Sigmoid colon (tissue), 6 donors: ENCODE measurements at regions not wholly inside any gene's neighbourhood (a gene's known extent, or its start where the extent isn't known, plus 50 kb on each side); places are given as distances from the start of the nearest gene placed in this dataset.
"Not testable (repeated sequence)": the region's sequence is repeated elsewhere in the genome, so short reads cannot be mapped to it uniquely, and the experiment has no call there.

ENCODE experiments used
- DNase-seq: peaks from one replicate; pipeline ENCODE4 v3.0.0-alpha.2; 2019
- H3K27ac ChIP-seq, 4 donors: fragments of 200-600 bp; sonication (generic); one replicate each; pipeline ENCODE4 v1.5.1; 2016 to 2019; ENCODE audit warnings: mild to moderate bottlenecking in 1 of 4
- H3K27me3 ChIP-seq, 3 donors: fragments of 200-600 bp; sonication (generic); one replicate each; pipeline ENCODE4 v1.5.1; 2019; ENCODE audit warnings: mild to moderate bottlenecking in 1 of 3
- H3K36me3 ChIP-seq, 4 donors: fragments of 200-600 bp; sonication (generic); one replicate each; pipeline ENCODE4 v1.5.1; 2016 to 2019
- H3K4me1 ChIP-seq, 4 donors: fragments of 200-600 bp; sonication (generic); one replicate each; pipeline ENCODE4 v1.5.1; 2017 to 2019
- H3K4me3 ChIP-seq, 4 donors: fragments of 200-600 bp; sonication (generic); one replicate each; pipeline ENCODE4 v1.5.1; 2017 to 2019; ENCODE audit warnings: mild to moderate bottlenecking in 2 of 4, moderate library complexity in 1 of 4
- H3K9me3 ChIP-seq, 4 donors: fragments of 200-600 bp in 3 of 4; sonication (generic) in 3 of 4; one replicate each; pipeline versions ENCODE4 v1.5.1 to v1.6.1; 2013 to 2019
- EP300 ChIP-seq, 4 donors: sonication (generic); formaldehyde crosslinking; IDR thresholded peaks; one replicate each; pipeline ENCODE4 v1.6.1; 2017; ENCODE audit warnings: antibody characterized with exemption in 4 of 4
- POLR2A ChIP-seq, 2 donors: fragments of 450-650 bp; IDR thresholded peaks; one replicate each; pipeline ENCODE4 v1.6.1; 2016; ENCODE audit warnings: antibody characterized with exemption in 2 of 2, mild to moderate bottlenecking in 2 of 2, moderate library complexity in 2 of 2
- POLR2AphosphoS5 ChIP-seq, 4 donors: sonication (generic); formaldehyde crosslinking; IDR thresholded peaks; one replicate each; pipeline ENCODE4 v1.6.1; 2017; ENCODE audit warnings: antibody characterized with exemption in 4 of 4
- WGBS, 2 donors: extraction: QIAGEN DNeasy Blood & Tissue Kit; methylation state at CpG; one replicate each; pipeline ENCODE4 v1.1.7; 2013; 5-methylcytosine and 5-hydroxymethylcytosine counted together
- intact Hi-C: fragments of 100-400 bp; cut with DNase I; formaldehyde crosslinking; loops from one replicate; pipeline ENCODE4 v1.15.1; 2023
- TF ChIP-seq, protein P1 (sequence below), 4 experiments: fragments of 450-650 bp in 3 of 4; fragments of 200-600 bp in 1 of 4; IDR thresholded peaks; one replicate each; pipeline ENCODE4 v1.5.1; 2016 to 2019; ENCODE audit warnings: antibody characterized with exemption in 4 of 4, mild to moderate bottlenecking in 3 of 4, moderate library complexity in 2 of 4
- donor health status: healthy with polysubstance abuse.
- donor health status: healthy.

DNA sequence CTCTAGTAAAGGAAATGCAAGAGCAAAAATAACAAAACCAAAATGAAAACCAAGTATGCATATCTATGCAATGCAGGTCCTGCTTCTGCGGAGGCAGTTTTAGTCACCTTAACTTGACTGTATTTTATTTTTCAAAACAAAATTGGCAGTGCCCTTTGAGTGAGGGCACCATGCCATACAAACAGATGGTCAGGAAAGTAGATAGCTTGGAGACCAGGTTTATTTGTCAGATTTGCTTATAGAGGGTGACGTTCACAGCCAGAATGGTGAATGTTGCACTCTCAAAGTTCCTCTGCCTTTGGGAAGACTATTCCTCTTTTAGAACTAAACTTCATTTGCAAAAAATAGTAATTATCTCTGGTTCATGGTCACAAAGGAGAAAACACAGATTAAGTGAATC lies 801.9 kb downstream of the ANKRD7 start:
- H3K36me3 ChIP-seq = no peaks in the 10 kb centered on the region
- no peak overlapping the region for H3K4me3 ChIP-seq
- intact Hi-C loops = no loop called here
- no peaks in the 10 kb centered on the region for H3K4me1 ChIP-seq
- H3K27me3 ChIP-seq = no peaks in the 10 kb centered on the region
- no peak overlapping the region for H3K27ac ChIP-seq
- DNase-seq = no peak
- H3K9me3 ChIP-seq = peaks cover 0 to 3% (median 0%) of the 10 kb centered on the region in 4 donors
- WGBS, 2 donors = 89 to 93% methylated on average over 2 of the region's 2 CpGs
- TF ChIP-seq POLR2A (IDR thresholded peaks at IDR 0.05) (no peak), EP300 (IDR thresholded peaks at IDR 0.05) (no peak)
- TF ChIP-seq, protein P1, sequence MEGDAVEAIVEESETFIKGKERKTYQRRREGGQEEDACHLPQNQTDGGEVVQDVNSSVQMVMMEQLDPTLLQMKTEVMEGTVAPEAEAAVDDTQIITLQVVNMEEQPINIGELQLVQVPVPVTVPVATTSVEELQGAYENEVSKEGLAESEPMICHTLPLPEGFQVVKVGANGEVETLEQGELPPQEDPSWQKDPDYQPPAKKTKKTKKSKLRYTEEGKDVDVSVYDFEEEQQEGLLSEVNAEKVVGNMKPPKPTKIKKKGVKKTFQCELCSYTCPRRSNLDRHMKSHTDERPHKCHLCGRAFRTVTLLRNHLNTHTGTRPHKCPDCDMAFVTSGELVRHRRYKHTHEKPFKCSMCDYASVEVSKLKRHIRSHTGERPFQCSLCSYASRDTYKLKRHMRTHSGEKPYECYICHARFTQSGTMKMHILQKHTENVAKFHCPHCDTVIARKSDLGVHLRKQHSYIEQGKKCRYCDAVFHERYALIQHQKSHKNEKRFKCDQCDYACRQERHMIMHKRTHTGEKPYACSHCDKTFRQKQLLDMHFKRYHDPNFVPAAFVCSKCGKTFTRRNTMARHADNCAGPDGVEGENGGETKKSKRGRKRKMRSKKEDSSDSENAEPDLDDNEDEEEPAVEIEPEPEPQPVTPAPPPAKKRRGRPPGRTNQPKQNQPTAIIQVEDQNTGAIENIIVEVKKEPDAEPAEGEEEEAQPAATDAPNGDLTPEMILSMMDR (IDR thresholded peaks at IDR 0.05) = no peak

DNA sequence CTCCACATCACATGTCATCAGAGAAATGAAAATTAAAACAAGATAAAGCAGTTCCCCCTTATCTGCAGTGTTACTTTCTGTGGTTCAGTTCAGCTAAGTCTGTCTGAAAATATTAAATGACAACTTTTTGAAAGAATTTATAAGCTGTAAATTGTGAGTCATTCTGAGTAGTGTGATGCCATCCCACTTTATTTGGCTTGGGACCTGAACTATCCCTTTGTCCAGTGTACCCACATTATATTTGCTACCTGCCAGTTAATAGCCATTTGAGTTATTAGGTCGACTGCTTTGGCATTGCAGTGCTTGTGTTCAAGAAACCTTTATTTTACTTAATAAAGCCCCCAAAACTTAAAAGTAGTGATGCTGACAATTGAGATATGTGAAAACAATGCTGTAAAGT lies 804.2 kb downstream of the ANKRD7 start:
- TF ChIP-seq POLR2A (IDR thresholded peaks at IDR 0.05) (no peak), EP300 (IDR thresholded peaks at IDR 0.05) (no peak), POLR2AphosphoS5 (IDR thresholded peaks at IDR 0.05) (no peak)
- TF ChIP-seq, protein P1 (IDR thresholded peaks at IDR 0.05) = no peak
- 26 to 57% methylated on average over 1 of the region's 1 CpG for WGBS, 2 donors
- Histone ChIP-seq H3K27ac (no peak overlapping the region), H3K9me3 (no peaks in the 10 kb centered on the region), H3K4me3 (no peak overlapping the region), H3K27me3 (no peaks in the 10 kb centered on the region), H3K36me3 (no peaks in the 10 kb centered on the region), H3K4me1 (no peaks in the 10 kb centered on the region)
- intact Hi-C loops = no loop called here
- no peak for DNase-seq

DNA sequence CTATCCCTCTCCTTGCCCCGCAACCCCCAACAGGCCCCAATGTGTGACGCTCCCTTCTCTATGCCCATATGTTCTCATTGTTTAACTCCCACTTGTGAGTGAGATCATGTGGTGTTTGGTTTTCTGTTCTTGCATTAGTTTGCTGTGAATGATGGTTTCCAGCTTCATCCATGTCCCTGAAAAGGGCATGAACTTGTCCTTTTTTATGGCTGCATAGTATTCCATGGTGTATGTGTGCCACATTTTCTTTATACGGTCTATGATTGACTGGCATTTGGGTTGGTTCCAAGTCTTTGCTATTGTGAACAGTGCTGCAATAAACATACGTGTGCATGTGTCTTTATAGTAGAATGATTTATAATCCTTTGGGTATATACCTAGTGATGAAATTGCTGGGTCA lies 807.6 kb downstream of the ANKRD7 start:
- H3K9me3 ChIP-seq, intact Hi-C loops, H3K4me1 ChIP-seq, H3K36me3 ChIP-seq, H3K27ac ChIP-seq, DNase-seq, H3K27me3 ChIP-seq, H3K4me3 ChIP-seq: not testable (repeated sequence)
- 79 to 95% methylated on average over 4 of the region's 4 CpGs for WGBS, 2 donors

DNA sequence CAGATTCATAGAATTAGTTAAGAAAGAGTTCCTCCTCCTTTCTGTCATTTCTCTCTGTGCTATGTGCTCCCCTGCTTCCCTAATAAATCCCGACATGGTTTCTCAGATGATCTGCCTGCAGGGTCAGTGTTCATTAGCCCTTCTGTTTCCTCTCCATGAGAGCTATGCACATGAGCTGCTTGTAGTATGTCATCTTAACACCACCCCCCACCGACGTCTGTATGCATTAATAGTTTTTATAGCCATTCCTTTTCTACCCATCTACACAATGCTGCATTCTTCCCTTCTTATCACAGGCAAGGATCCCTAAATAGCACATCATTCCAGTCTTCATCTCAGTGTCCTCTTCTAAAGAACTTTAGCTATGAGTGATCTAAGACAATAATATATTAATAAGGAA lies 809.1 kb downstream of the ANKRD7 start:
- WGBS, 2 donors = 61 to 71% methylated on average over 3 of the region's 3 CpGs
- H3K27ac ChIP-seq = no peak overlapping the region
- TF ChIP-seq, protein P1 (IDR thresholded peaks at IDR 0.05) = no peak
- TF ChIP-seq POLR2A (IDR thresholded peaks at IDR 0.05) = no peak
- no peak for TF ChIP-seq POLR2AphosphoS5 (IDR thresholded peaks at IDR 0.05)
- TF ChIP-seq EP300 (IDR thresholded peaks at IDR 0.05) = no peak

DNA sequence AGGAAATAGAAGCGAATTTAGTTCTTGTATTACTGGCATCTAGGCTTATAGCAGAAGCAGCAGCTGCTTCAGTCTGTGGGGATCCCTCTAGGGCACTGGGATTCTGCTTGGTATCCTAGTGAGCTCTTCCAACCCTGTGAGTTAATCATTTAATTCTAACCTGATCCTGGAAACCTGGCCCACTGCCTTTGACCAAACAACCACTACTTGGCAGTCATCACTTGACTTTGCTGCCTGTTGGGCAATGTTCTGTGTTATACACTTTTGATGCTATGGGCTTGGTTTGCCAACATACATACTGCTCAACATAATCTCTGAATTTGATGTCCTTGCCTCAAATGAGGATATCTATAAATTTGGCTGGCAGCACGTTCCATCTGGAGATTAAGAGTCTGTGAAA lies 813.4 kb downstream of the ANKRD7 start:
- no peak for DNase-seq
- Histone ChIP-seq H3K4me1 (no peaks in the 10 kb centered on the region), H3K27me3 (no peaks in the 10 kb centered on the region), H3K27ac (no peak overlapping the region), H3K9me3 (no peaks in the 10 kb centered on the region), H3K4me3 (no peak overlapping the region), H3K36me3 (no peaks in the 10 kb centered on the region)
- intact Hi-C loops = no loop called here
- TF ChIP-seq, protein P1 (IDR thresholded peaks at IDR 0.05) = no peak
- TF ChIP-seq POLR2A (IDR thresholded peaks at IDR 0.05) (no peak), EP300 (IDR thresholded peaks at IDR 0.05) (no peak), POLR2AphosphoS5 (IDR thresholded peaks at IDR 0.05) (no peak)
- WGBS, 2 donors = 38 to 68% methylated on average over 2 of the region's 2 CpGs

More for the DNA sequence above, 809.1 kb downstream of the ANKRD7 start:
- intact Hi-C loops = no loop called here
- no peak for DNase-seq
- H3K27me3 ChIP-seq = no peaks in the 10 kb centered on the region
- no peaks in the 10 kb centered on the region for H3K4me1 ChIP-seq
- no peaks in the 10 kb centered on the region for H3K9me3 ChIP-seq
- no peak overlapping the region for H3K4me3 ChIP-seq
- no peaks in the 10 kb centered on the region for H3K36me3 ChIP-seq
